Kidney (tissue), 13 donors: ENCODE measurements at regions not wholly inside any gene's neighbourhood (a gene's known extent, or its start where the extent isn't known, plus 50 kb on each side); places are given as distances from the start of the nearest gene placed in this dataset.
"Not testable (repeated sequence)": the region's sequence is repeated elsewhere in the genome, so short reads cannot be mapped to it uniquely, and the experiment has no call there.

Experiments
- DNase-seq, 5 donors: peaks; one replicate each; pipeline ENCODE4 v3.0.0-alpha.2; 2013 to 2020
- FAIRE-seq: peaks from 2 replicates; lab custom pipeline; 2012; peaks lifted over from hg19 to GRCh38; lab: Jason Lieb, UNC
- H3K27ac ChIP-seq, 2 donors: one replicate each; pipeline ENCODE4 v1.7.0; 2013; ENCODE audit warnings: low read depth in 2 of 2, low read length in 2 of 2, inconsistent platforms in 1 of 2
- H3K27me3 ChIP-seq: one replicate; pipeline ENCODE4 v1.7.1; 2013; ENCODE audit warnings: low read length, inconsistent platforms; ENCODE audit not compliant: control insufficient read depth, insufficient read depth
- H3K36me3 ChIP-seq, 3 donors: one replicate each; pipeline versions ENCODE4 v1.7.0 to v1.7.1; 2013; ENCODE audit warnings: low read length in 3 of 3, control low read depth in 1 of 3, inconsistent platforms in 1 of 3; ENCODE audit not compliant: insufficient read depth in 3 of 3, control insufficient read depth in 2 of 3
- H3K4me1 ChIP-seq, 3 donors: one replicate each; pipeline versions ENCODE4 v1.7.0 to v1.7.1; 2013; ENCODE audit warnings: low read length in 3 of 3, inconsistent platforms in 1 of 3, low read depth in 1 of 3; ENCODE audit not compliant: control insufficient read depth in 2 of 3, insufficient read depth in 2 of 3
- H3K4me3 ChIP-seq, 3 donors: one replicate each; pipeline versions ENCODE4 v1.7.0 to v1.8.1; 2013; ENCODE audit warnings: low read length in 3 of 3, control low read depth in 1 of 3, inconsistent platforms in 1 of 3
- H3K9ac ChIP-seq, 3 donors: one replicate each; pipeline versions ENCODE4 v1.7.0 to v1.7.1; 2013; ENCODE audit warnings: low read length in 3 of 3, control low read depth in 1 of 3, inconsistent platforms in 1 of 3
- H3K9me3 ChIP-seq, 3 donors: one replicate each; pipeline versions ENCODE4 v1.7.0 to v1.7.1; 2013; ENCODE audit warnings: low read length in 3 of 3, control low read depth in 1 of 3, inconsistent platforms in 1 of 3; ENCODE audit not compliant: control insufficient read depth in 2 of 3, insufficient read depth in 1 of 3
- CTCF ChIP-seq: IDR thresholded peaks from 3 replicates; pipeline ENCODE4 v1.5.1; 2012; ENCODE audit warnings: mild to moderate bottlenecking, moderate library complexity, borderline replicate concordance; ENCODE audit not compliant: insufficient read depth; ENCODE audit errors: extremely low read depth
- intact Hi-C: fragments of 100-400 bp; cut with DNase I; formaldehyde crosslinking; loops from one replicate; pipeline ENCODE4 v1.11.1; 2022
- donor health status: control.
- donor health status: control.
- donor health status: control.
- donor health status: control.
- donor health status: control.
- donor health status: DM: yes; HTN: yes; CAD: no.
- donor health status: Normal renal cell carcinoma (clear cell type).

- intact Hi-C loops: no loop called here
- H3K27ac ChIP-seq: no peak overlapping the region
- TF ChIP-seq CTCF: no peak
- H3K9ac ChIP-seq: no peak overlapping the region
- H3K4me1 ChIP-seq: no peaks in the 10 kb centered on the region
- H3K9me3 ChIP-seq: no peaks in the 10 kb centered on the region
- no peaks in the 10 kb centered on the region for H3K36me3 ChIP-seq
- DNase-seq (no peak), FAIRE-seq (no peak)
- H3K27me3 ChIP-seq: no peaks in the 10 kb centered on the region
- H3K4me3 ChIP-seq: no peak overlapping the region
Observed at GRCh38 chr9:2386566-2386965, 235.0 kb upstream of the VLDLR start.

GRCh38 chr9:2387166-2387565 lies 234.4 kb upstream of the VLDLR start:
- H3K9me3 ChIP-seq: no peaks in the 10 kb centered on the region
- H3K4me3 ChIP-seq: no peak overlapping the region
- H3K4me1 ChIP-seq: no peaks in the 10 kb centered on the region
- no peak overlapping the region for H3K9ac ChIP-seq
- no peaks in the 10 kb centered on the region for H3K36me3 ChIP-seq
- DNase-seq: no peak
- H3K27ac ChIP-seq: no peak overlapping the region
- intact Hi-C loops: no loop called here
- no peak for TF ChIP-seq CTCF
- no peaks in the 10 kb centered on the region for H3K27me3 ChIP-seq
- no peak for FAIRE-seq

GRCh38 chr9:2389404-2389803 lies 232.2 kb upstream of the VLDLR start:
- intact Hi-C loops: no loop called here
- no peak for TF ChIP-seq CTCF
- Histone ChIP-seq H3K4me1 (no peaks in the 10 kb centered on the region), H3K36me3 (no peaks in the 10 kb centered on the region), H3K27me3 (no peaks in the 10 kb centered on the region), H3K27ac (no peak overlapping the region), H3K9me3 (no peaks in the 10 kb centered on the region), H3K9ac (no peak overlapping the region), H3K4me3 (no peak overlapping the region)
- DNase-seq (peak in 1 of 5 donors; percentile 29), FAIRE-seq (no peak)

- intact Hi-C loops: no loop called here
- H3K4me3 ChIP-seq: no peak overlapping the region
- DNase-seq (no peak), FAIRE-seq (no peak)
- H3K27me3 ChIP-seq: no peaks in the 10 kb centered on the region
- H3K27ac ChIP-seq: no peak overlapping the region
- H3K9ac ChIP-seq: no peak overlapping the region
- H3K36me3 ChIP-seq: no peaks in the 10 kb centered on the region
- no peaks in the 10 kb centered on the region for H3K9me3 ChIP-seq
- no peaks in the 10 kb centered on the region for H3K4me1 ChIP-seq
- TF ChIP-seq CTCF: no peak
Observed at GRCh38 chr9:2390028-2390427, 231.6 kb upstream of the VLDLR start.

GRCh38 chr9:2391509-2392132 lies 230.0 kb upstream of the VLDLR start:
- H3K9me3 ChIP-seq, intact Hi-C loops: not testable (repeated sequence)
- FAIRE-seq: peak; percentile 85

More at GRCh38 chr9:2391509-2392132, 230.0 kb upstream of the VLDLR start:
- not testable (repeated sequence) for DNase-seq, H3K27me3 ChIP-seq, H3K27ac ChIP-seq, H3K36me3 ChIP-seq, H3K4me1 ChIP-seq, H3K4me3 ChIP-seq, H3K9ac ChIP-seq
